ENCODE measurements at regions not wholly inside any gene's neighbourhood (a gene's known extent, or its start where the extent isn't known, plus 50 kb on each side); places are given as distances from the start of the nearest gene placed in this dataset.
A peak's percentile ranks its signal among the peaks of the same experiment; 100 is the strongest.
"Not testable (repeated sequence)": the region's sequence is repeated elsewhere in the genome, so short reads cannot be mapped to it uniquely, and the experiment has no call there.

- peak; percentile 23 for DNase-seq (ENCODE audit: low read depth)
These were observed 59.7 kb downstream of the RAP2B start for GRCh38 chr3:153221748-153222162.

GRCh38 chr3:153226877-153227276 lies 64.9 kb downstream of the RAP2B start:
- DNase-seq (ENCODE audit: low read depth): not testable (repeated sequence)

- DNase-seq (ENCODE audit: low read depth): not testable (repeated sequence)
These were observed 68.4 kb downstream of the RAP2B start for GRCh38 chr3:153230427-153230826.

- not testable (repeated sequence) for DNase-seq (ENCODE audit: low read depth)
These were observed 69.2 kb downstream of the RAP2B start for GRCh38 chr3:153231245-153231644.

GRCh38 chr3:153232050-153232752 lies 70.2 kb downstream of the RAP2B start:
- not testable (repeated sequence) for DNase-seq (ENCODE audit: low read depth)

GRCh38 chr3:153232851-153233271 lies 70.8 kb downstream of the RAP2B start:
- no peak for DNase-seq (ENCODE audit: low read depth)

- DNase-seq (ENCODE audit: low read depth): no peak
These were observed 72.0 kb downstream of the RAP2B start for GRCh38 chr3:153233986-153234385.

GRCh38 chr3:153242896-153243295 lies 80.9 kb downstream of the RAP2B start:
- no peak for DNase-seq (ENCODE audit: low read depth)

GRCh38 chr3:153244961-153245360 lies 82.9 kb downstream of the RAP2B start:
- DNase-seq (ENCODE audit: low read depth): no peak

- no peak for DNase-seq (ENCODE audit: low read depth)
These were observed 83.6 kb downstream of the RAP2B start for GRCh38 chr3:153245661-153246060.

- DNase-seq (ENCODE audit: low read depth): no peak
These were observed 84.3 kb downstream of the RAP2B start for GRCh38 chr3:153246331-153246730.

- DNase-seq (ENCODE audit: low read depth): no peak
These were observed 84.8 kb downstream of the RAP2B start for GRCh38 chr3:153246806-153247205.

GRCh38 chr3:153247331-153248330 lies 85.6 kb downstream of the RAP2B start:
- no peak for DNase-seq (ENCODE audit: low read depth)

GRCh38 chr3:153248835-153249234 lies 86.8 kb downstream of the RAP2B start:
- not testable (repeated sequence) for DNase-seq (ENCODE audit: low read depth)

GRCh38 chr3:153249906-153250305 lies 87.9 kb downstream of the RAP2B start:
- no peak for DNase-seq (ENCODE audit: low read depth)

- no peak for DNase-seq (ENCODE audit: low read depth)
These were observed 88.4 kb downstream of the RAP2B start for GRCh38 chr3:153250446-153250845.

- DNase-seq (ENCODE audit: low read depth): no peak
These were observed 90.9 kb downstream of the RAP2B start for GRCh38 chr3:153252963-153253362.

- no peak for DNase-seq (ENCODE audit: low read depth)
These were observed 92.3 kb downstream of the RAP2B start for GRCh38 chr3:153254361-153254760.

GRCh38 chr3:153257673-153258351 lies 95.8 kb downstream of the RAP2B start:
- DNase-seq (ENCODE audit: low read depth): no peak

GRCh38 chr3:153259956-153260355 lies 97.9 kb downstream of the RAP2B start:
- no peak for DNase-seq (ENCODE audit: low read depth)

- DNase-seq (ENCODE audit: low read depth): no peak
These were observed 98.7 kb downstream of the RAP2B start for GRCh38 chr3:153260681-153261080.

GRCh38 chr3:153266619-153267018 lies 104.6 kb downstream of the RAP2B start:
- no peak for DNase-seq (ENCODE audit: low read depth)
